Left lobe of liver (tissue), 2 donors: ENCODE measurements at regions not wholly inside any gene's neighbourhood (a gene's known extent, or its start where the extent isn't known, plus 50 kb on each side); places are given as distances from the start of the nearest gene placed in this dataset.

Experiments
- ATAC-seq: fragments of 200-7000 bp; cut with Tn5 transposase; one replicate; pipeline ENCODE4 v1.9.1; 2020; ENCODE audit warnings: mild to moderate bottlenecking, moderate library complexity
- DNase-seq: peaks from one replicate; pipeline ENCODE4 v3.0.0-alpha.2; 2020; ENCODE audit warnings: low spot score
- donor health status: DM: no; HTN: no; CAD: no; lungs with moderate emphysema.
- donor health status: DM: no; HTN: yes; CAD: no.

DNA sequence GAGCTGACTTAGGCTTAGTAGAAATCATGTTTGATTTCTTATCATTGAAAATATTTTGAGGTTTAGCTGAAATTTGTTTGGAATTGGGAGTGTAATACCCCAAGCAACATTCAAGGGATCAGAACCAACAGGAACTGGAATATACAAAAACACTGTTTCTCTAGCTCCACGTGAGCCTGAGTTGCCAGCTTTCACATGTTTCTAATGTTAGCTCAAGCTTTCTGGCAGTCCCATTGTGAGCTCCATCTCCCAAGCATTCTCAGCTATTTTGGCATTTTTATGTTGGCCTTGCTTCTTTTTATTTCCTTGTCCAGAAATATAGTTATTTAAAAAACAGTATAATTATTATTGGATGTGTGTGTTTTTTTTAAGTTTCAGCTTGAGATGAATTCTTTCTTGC is 427.1 kb upstream of the DPH6 start:
- ATAC-seq (no peak), DNase-seq (no peak)

DNA sequence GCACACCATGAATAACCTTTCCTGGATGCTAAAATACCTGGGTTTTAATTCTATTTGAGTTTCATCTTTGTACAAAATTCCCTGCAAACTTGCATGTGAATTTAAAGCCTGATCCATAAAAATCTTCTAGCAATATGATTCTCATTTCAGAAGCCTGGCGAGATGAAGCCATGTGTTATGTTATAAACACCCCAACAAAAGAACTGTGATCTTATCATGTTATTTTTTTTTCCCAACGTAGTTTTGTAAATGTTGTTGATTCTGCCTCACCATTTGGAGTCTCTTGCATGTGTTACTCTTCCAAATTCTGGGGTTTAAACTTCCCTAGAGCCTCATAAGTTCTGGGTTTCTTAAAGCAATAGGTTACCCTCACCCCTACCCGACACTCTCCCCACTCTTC is 428.1 kb upstream of the DPH6 start:
- DNase-seq (no peak), ATAC-seq (no peak)

DNA sequence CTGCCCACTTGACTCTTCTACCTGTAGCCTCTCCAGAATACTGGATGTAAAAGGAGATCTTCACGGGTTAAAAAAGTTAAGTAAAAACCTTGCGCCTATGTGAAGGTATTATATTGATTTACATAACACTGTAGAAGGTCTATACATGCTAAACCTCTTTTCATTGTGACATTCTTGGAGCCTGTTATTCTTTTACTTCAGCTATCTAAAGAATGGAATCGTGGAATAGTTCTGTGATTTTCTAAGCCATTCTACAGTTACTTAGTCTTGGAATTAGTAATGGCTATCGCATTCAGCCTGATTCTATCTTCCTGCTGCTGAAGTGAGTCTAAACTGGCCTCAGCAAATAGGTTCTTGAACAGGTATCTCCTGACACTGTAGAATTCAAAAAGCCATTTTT is 430.0 kb upstream of the DPH6 start:
- ATAC-seq (no peak), DNase-seq (no peak)

DNA sequence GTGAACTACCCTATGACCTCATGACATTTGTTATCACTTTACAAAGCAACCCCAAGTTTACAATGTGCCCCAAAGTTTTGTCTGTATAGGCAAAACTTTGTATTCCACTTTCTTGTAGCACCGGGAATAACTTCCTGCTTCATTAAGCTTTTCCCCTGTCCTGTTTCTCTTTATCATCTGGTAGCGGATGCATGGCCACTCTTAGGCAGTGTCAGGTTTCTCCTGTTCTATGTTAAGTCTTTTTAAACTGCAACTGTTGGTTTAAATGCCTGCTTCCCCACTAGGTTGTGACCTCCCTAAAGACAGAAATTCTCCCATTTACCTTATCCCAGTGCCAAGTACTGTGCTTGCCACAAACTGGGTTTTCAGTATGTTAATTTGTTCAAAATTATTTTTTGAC is 433.6 kb upstream of the DPH6 start:
- ATAC-seq (no peak), DNase-seq (no peak)

DNA sequence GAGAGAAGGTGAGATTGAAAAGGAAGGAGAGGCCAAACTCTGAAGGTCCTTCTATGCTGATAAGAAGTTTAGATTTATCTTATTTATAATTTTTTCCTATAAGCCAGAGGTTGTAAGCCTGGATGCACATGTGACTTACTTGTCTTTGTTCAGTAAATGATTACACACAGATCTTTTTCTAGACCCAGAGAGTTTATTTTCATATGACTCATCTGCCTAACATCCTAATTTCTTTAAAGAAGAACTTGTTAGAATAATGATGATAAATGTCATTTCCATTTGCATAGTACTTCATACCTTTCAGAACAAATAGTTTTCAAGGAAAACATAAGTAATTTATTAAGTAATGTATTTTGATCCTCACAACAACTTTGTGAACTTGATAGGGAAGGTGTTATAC is 434.8 kb upstream of the DPH6 start:
- ATAC-seq, result no peak
- no peak for DNase-seq

DNA sequence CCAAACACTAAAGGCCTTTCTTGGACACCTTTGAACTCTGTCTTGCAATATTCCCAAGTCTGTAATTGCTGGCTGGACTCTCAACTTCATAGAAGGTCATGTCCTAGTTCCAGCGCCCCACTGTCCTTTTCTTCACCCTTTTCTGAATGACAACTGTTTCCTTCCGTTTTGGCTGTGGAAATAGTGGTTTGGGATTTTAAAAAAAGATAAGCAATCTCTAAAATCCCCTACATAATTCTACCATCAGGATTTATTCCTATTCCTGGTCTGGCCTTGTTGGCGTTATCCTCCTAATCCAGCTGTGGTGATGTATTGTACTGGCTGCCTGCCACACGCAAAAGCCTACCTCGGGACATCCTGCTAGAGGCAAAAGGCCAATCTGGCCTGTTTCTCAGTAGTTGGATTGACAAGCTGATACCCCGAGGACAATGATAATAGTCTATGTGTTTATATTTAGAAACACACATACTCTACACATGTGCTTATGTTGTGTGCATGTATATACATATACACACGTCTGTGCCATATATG is 440.3 kb upstream of the DPH6 start:
- DNase-seq (no peak), ATAC-seq (peak; percentile 64)

DNA sequence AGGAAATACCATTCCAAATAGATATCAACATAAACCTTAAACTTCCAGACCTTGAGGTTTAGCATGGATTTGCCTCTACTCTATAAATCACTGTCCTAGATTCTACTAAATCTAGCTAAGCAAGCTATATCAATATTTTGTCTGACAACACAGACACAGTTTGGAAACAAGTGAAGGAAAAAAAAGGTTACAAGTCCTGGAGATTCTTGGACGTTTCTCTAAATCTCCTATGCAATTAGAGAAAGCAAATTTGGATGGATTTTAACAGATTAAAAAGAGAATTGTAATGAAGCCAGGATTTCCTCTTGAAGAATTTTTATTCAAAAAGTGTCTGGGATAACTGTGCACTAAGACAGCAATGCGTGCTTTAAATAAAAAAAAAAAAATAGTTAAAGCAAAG is 441.1 kb upstream of the DPH6 start:
- DNase-seq, result no peak
- no peak for ATAC-seq

DNA sequence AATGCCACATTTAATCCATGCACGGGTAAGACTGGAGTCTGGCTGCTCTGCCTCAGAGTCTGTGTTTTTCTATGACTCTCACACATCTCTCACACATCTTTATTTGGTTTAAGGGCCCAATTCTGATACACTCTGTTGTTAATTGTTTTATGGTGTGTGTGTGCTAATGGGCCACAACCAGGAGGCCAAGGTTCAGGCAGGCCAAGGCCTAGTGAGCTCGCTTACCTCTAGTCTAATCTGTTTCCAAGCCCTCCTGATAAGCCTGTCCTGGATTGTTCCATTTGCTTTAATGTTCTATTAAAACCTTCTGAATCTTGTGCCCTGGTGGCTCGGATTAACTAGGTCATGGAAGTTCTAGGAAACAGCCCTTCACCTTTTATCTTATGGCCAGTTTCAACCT is 445.4 kb upstream of the DPH6 start:
- no peak for DNase-seq
- ATAC-seq, result no peak

DNA sequence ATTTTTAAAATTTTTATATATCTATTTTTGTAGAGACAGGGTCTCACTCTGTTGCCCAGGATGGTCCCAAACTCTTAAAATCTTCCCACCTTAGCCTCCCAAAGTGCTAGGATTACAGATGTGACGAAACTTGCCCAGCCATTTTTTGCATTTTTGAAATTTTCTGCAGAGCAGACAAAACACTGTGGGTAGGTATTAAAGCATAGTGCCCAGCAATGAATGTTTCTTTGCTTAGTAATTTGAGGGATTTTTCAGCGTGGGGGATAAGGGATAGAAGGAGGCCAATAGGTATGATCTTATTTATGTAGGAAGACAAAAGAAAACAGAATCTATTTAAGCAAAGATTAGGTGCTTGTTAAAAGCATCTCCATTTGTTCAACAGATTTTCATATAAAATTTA is 446.8 kb upstream of the DPH6 start:
- DNase-seq (no peak), ATAC-seq (no peak)

DNA sequence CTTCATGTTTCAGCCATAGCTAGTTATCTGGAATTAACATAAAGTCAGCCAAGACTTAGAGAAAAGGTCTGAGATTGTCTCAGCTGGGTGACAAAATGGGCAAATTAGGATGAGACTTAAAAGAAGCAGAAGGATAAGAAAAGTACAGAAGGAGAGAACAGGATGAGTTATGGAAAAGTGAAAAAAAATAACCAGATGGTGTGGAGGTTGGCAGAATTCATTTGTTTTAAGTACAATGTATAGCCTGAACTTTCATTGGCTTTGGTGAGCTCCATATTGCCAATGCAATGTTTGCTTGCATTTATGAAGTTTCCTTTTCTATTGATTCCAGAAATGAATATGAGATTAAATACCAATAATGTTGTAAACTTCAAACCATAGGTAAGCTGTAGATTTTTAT is 447.2 kb upstream of the DPH6 start:
- no peak for DNase-seq
- no peak for ATAC-seq

DNA sequence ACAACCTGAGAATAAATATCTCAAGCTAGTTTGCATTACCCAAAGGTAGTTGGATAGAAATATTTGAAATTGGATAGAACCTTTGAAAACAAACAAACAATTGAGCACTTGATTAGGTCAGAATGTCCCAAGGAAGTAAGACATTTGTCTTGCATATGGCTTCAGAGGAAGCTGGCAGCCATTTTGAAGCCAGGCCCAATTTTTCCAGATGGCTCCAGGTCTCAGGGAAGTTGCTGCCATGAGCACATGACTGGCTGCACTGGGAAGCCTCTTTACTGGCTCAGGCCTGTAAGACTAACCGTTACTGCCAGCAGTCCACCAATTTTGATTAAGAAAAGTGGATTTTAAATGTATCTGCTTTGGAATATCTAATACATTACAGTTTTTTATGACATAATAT is 448.9 kb upstream of the DPH6 start:
- no peak for ATAC-seq
- no peak for DNase-seq

DNA sequence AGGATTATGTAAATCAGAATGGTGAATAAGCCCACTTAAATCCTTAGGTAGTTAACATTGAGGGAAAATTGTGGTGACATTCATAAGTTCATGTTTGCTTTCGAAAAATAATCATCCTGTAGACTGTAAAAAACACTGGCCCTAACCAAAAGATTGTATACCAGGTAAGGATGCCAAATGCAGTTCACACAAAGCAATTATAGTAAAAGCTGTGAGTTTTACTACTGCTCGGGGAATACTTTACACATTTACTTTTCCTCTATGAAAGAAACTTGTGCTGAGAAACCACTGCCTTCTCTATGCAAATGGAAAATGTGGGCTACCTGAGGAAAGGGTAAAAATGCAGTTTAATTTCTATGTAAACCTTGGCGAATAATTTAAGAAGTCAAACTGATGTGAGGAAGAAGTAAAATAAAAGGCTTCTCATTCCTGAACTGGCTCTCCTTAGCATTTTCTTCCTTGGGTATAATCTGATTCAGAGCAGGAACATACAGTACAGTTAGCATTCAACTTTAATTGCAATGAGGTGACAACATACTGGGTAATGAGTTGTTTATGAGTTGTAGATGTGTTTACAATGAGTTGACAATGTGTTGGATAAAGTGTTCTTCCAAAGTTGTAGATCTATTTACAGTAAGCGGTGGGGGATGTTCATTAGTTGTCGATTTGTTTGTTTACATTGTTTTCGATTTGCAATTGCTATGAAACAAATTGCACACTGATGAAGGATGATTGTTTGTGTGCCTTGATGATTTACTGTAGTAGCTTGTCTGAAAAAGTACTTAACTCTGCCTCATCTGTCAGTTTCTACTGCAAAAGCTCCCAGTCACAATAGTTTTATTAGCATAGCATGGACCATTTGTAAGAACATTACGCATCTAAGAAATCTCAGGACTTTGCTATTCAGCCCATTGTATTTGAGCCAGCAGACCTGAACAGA is 453.0 kb upstream of the DPH6 start:
- ATAC-seq, result no peak
- no peak for DNase-seq

DNA sequence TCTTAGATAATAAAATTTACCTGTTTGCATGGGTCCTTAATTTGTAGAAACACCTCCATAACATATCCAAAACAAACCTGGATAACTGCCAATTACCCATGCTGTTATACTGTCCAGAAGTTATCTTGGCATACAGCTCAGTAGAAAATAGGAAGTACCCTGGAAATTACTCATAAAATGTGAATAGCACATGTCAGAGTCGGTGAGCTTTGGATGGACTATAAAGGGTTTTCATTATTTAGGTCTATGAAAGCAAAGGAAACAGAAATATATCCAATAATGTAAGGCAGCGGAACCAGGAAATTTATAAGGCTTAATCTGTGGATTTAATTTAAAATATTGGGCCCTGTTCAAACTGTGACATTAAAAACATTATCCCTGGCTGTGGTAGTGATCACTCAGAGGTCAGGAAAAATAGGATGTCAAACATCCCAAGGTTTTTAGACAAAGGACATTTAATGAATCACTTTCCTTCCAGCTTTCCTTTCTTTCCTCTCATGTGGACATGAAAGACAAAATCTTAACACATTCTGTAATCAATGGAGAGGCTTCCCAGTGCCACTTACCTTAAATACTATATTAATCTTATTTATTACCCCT is 459.0 kb upstream of the DPH6 start:
- no peak for ATAC-seq
- DNase-seq, result no peak

DNA sequence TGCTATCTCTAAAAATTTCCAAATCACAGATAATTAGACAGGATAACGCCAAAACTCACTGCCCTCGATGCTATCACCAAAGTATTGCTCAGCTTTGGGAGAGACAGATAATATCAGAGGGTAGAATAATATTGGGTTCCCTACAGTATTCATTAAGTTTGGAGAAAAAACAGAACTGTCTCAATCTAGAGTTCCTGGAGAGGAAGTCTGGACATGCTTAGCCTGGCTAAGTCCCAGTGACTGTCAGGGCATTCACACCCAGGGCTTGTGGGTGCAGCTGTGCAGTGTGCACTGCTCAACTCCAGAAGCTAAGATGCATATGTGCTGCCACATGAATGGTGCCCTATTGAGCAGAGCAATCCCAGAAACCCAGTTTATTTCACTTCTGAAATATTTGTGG is 459.6 kb upstream of the DPH6 start:
- DNase-seq, result no peak
- no peak for ATAC-seq

DNA sequence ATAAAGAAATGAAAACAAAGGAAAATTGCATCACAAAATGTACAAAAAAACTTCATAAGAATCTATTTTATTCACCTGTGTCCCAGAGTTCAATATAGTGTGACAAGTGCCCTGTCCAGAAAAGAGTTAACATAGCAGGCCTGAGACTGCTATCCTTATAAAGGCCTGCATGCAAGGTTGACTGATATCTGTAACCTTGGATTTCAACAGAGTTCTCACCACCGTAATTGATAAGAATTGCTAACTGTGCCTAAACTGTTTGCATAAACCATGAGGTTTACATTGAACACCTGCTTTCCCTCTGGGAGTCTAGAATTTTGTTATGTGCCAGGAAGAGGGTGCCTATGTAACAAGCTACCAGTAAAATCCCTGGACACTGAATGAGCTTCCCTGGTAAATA is 461.7 kb upstream of the DPH6 start:
- no peak for DNase-seq
- ATAC-seq, result no peak

DNA sequence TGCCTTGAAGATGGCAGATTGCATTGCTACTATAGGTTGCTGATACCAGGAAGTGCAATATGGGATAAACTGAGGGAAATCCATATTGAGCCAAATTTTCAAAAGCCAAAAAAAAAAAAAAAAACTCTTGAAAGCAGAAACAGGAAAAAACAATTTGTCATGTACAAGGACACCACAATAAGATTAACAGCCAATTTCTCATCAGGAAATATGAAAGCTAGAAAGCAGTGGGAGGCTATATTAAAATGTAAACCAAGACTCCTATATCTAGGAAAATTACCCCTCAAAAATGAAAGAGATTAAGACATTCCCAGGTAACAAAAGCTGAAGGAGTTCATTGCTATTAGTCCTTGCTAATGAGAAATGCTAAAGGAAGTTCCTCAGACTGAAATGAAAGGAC is 462.8 kb upstream of the DPH6 start:
- ATAC-seq, result no peak
- DNase-seq, result no peak

DNA sequence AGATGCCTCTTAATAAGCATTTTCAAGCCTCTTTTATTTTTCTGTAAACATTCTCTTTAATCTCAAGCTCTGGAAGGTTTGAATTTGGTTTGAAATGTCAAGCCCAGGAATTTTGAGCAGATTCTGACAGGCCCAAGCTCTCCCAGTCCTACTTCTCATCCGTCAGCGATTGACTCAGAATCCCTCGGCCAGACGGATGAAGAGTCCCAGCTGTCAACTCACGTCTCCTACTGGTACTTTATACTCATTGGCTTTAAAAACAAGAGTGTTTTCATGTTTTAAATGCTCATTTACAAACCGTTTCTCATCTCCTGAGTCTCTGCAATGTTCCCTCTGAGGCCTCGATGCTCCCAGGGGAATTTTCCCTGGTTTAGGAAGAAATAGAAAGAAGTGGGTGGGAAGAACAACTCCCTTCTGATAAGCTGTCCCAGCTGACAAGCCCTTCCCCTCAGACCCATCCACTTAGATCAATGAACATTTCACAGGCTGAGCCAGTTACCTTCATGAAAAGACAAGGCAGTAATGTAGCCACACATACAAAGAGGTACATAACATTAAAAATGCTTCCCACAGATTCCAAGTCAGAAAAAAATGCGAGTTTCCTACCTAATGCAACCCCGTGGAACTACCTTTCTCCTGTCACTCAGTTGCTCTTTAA is 478.2 kb upstream of the DPH6 start:
- no peak for ATAC-seq
- DNase-seq, result no peak

DNA sequence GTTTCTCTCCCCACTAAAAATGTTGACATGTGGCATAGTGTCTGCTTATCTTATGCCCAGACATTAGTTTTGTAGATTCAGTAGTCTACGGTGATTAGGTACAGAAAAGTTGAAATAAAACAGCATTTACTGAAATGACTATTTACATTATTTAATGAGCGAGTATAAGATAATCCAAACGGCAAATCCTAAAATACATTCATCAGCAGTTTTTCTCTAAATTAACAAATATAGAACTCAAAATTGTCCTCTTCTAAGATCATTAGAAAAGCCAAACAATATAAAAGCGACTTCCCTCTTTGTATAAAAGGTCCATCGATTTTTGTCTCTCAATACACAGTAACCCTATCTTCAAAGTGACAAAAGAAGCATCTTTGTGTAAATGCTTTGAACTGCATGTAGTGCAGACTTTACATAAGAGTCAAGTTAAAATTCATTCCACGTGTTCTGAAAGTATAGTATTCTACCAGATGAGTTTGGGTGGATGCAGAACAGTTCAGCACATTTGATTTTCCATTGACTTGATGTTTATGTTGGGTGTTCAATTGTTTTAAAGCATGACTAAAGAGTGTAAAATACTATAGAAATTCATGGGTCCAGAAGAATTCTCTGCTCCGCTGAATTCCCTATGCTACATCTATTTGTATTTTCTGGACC is 480.8 kb upstream of the DPH6 start:
- ATAC-seq, result no peak

DNA sequence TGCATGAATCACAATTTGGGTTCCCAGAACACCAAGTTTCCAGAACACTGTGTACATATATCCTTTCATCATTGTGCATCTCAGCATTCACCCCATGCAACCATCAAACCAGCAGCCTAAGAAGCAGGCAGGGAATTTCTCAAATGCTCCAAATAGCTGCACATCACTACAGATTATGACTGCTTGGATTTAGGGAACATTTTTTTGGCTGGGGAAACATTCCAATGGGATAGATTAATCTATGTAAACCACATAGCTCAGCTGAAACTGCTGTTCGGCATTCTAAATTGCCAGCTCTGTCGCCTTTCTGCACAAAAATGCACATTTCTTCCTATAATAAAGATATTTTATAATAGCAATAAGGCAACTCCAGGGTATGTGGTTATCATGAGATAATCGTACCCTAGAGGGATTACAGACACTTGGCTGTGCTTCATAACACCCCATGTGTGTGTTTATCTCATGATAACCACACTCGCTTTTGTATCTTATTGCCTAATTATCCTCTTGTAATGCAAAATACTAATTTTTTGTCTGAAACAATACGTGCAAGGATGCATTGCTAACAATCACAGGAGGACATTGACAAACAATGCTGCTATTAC is 483.7 kb upstream of the DPH6 start:
- DNase-seq, result no peak
- no peak for ATAC-seq

More for the DNA sequence above, 480.8 kb upstream of the DPH6 start:
- no peak for DNase-seq

DNA sequence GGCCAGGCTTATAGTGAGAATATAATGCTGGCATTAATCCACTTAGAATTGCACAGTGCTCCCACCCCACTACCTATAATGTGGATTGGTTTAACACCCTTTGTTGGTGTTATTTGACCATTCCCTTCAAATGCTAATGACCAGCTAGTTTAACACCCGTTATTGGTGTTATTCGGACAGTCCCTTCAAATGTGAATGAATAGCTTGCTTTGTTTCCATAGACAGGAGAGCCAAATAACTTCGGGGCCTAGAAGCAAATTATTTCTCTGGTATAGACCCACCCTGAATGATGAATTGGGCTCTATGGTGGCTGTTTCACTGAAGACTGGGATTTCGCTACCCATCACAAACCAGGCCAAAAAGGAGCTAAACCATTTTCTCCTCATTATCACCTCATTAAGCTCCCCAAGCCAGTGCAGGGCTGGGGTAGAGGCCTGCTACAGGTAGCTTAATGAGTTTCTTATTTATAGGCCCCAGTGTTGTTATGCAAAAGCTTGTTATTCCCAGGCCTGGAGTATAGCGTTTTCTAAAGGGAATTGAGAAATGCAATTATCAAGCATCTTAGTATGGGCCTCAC is 494.1 kb upstream of the DPH6 start:
- DNase-seq, result no peak
- ATAC-seq, result no peak
